ENCODE measurements at regions not wholly inside any gene's neighbourhood (a gene's known extent, or its start where the extent isn't known, plus 50 kb on each side); places are given as distances from the start of the nearest gene placed in this dataset.
"Not testable (repeated sequence)": the region's sequence is repeated elsewhere in the genome, so short reads cannot be mapped to it uniquely, and the experiment has no call there.

DNA sequence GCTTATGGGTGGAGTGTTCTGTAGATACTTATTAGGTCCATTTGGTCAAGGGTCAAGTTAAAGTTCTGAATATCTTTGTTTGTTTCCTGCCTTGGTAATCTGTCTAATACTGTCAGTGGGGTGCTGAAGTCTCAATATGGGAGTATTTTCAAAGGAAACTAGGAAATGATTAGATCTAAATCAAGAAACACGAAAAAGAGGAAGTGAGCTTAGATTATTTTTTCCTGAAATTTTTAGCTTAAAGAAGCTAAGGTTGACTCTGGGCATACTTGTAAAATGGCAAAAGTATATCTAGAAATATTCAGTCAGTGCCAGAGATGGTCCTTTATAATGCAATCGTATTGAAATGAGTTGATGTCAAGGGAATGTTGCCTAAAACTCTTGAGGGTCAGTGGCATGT, 313.5 kb downstream of the ICE1 start:
- TF ChIP-seq, protein P1, sequence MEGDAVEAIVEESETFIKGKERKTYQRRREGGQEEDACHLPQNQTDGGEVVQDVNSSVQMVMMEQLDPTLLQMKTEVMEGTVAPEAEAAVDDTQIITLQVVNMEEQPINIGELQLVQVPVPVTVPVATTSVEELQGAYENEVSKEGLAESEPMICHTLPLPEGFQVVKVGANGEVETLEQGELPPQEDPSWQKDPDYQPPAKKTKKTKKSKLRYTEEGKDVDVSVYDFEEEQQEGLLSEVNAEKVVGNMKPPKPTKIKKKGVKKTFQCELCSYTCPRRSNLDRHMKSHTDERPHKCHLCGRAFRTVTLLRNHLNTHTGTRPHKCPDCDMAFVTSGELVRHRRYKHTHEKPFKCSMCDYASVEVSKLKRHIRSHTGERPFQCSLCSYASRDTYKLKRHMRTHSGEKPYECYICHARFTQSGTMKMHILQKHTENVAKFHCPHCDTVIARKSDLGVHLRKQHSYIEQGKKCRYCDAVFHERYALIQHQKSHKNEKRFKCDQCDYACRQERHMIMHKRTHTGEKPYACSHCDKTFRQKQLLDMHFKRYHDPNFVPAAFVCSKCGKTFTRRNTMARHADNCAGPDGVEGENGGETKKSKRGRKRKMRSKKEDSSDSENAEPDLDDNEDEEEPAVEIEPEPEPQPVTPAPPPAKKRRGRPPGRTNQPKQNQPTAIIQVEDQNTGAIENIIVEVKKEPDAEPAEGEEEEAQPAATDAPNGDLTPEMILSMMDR (IDR thresholded peaks at IDR 0.05), result no peak
- CTCF ChIA-PET, result no interaction called here
- Mint-ChIP-seq H3K4me3 (no peak overlapping the region), H3K27ac (no peak overlapping the region), H3K4me1 (ENCODE audit: low read depth) (no peaks in the 10 kb centered on the region), H3K9me3 (no peaks in the 10 kb centered on the region), H3K36me3 (ENCODE audit: low read depth) (no peaks in the 10 kb centered on the region), H3K27me3 (peaks cover 8% of the 10 kb centered on the region)
- DNase-seq (no peak), ATAC-seq (no peak)
- intact Hi-C loops (cut with micrococcal nuclease), result no loop called here
- POLR2A ChIA-PET, result no interaction called here

DNA sequence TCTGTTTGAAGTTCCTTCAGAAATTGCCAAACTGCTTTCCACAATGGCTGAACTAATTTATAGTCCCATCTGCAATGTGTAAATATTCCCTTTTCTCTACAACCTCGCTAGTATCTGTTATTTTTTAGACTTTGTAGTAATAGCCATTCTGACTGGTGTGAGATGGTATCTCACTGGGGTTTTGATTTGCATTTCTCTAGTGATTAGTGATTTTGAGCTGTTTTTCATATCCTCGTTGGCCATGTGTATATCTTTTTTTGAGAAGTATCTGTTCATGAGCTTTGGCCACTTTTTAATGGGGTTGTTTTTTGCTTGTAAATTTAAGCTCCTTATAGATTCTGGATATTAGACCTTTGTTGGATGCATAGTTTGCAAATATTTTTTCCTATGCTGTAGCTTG, 310.6 kb downstream of the ICE1 start:
- intact Hi-C loops (cut with micrococcal nuclease); CTCF ChIA-PET; H3K36me3 Mint-ChIP-seq (ENCODE audit: low read depth); H3K27ac Mint-ChIP-seq; H3K4me1 Mint-ChIP-seq (ENCODE audit: low read depth); H3K9me3 Mint-ChIP-seq; ATAC-seq; POLR2A ChIA-PET; H3K4me3 Mint-ChIP-seq; H3K27me3 Mint-ChIP-seq; DNase-seq: not testable (repeated sequence)

DNA sequence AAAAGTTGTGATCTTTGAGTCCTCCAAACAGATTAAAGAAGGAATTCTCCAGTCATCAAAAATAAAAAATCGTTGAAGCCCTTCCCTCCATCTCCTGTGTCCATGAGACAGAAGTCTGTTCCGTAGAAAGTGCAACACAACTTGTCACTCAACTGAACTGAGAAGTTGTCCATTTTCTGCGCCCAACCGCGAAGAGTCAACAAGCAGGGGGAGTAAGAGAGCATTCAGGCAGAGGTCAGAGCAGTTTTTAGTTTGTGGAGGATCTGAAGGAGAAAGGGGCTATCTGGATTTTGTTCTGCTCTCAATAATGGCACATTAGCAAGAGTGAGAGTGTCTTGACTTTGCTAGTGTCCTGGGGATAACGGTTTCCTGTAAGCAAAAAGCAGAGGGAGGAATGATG, 303.9 kb downstream of the ICE1 start:
- H3K36me3 Mint-ChIP-seq (ENCODE audit: low read depth), result no peaks in the 10 kb centered on the region
- no peak overlapping the region for H3K27ac Mint-ChIP-seq
- no peak overlapping the region for H3K4me3 Mint-ChIP-seq
- H3K4me1 Mint-ChIP-seq (ENCODE audit: low read depth), result no peaks in the 10 kb centered on the region
- H3K9me3 Mint-ChIP-seq, result no peaks in the 10 kb centered on the region
- POLR2A ChIA-PET, result no interaction called here
- CTCF ChIA-PET, result no interaction called here
- DNase-seq, result no peak
- ATAC-seq, result no peak
- no peaks in the 10 kb centered on the region for H3K27me3 Mint-ChIP-seq
- intact Hi-C loops (cut with micrococcal nuclease), result no loop called here
- TF ChIP-seq, protein P1 (IDR thresholded peaks at IDR 0.05), result no peak

DNA sequence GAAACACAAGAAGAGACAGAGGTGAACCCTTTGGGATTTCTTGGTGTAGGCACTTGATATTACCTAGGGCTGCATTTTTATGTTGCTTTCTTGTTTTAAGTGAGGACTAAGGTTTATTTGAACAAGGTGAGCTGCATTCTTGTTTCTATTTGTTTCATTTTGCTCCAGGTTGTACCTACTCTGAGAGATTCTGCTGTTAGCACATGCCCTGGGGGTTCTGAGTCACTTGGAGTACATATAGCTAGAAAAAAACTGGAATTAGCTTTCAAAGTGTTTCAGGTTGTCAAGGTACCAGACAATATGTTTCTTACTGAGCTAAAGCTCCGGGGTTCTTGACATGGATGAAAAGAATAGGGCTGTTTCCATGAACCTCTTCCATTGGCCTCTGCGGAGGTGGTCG, 299.4 kb downstream of the ICE1 start:
- DNase-seq (no peak), ATAC-seq (no peak)
- no peak overlapping the region for H3K4me3 Mint-ChIP-seq
- ChIA-PET POLR2A (no interaction called here), CTCF (no interaction called here)
- H3K36me3 Mint-ChIP-seq (ENCODE audit: low read depth), result no peaks in the 10 kb centered on the region
- H3K4me1 Mint-ChIP-seq (ENCODE audit: low read depth), result no peaks in the 10 kb centered on the region
- intact Hi-C loops (cut with micrococcal nuclease), result no loop called here
- no peaks in the 10 kb centered on the region for H3K27me3 Mint-ChIP-seq
- H3K27ac Mint-ChIP-seq, result no peak overlapping the region
- no peaks in the 10 kb centered on the region for H3K9me3 Mint-ChIP-seq
- TF ChIP-seq, protein P1 (IDR thresholded peaks at IDR 0.05), result no peak

DNA sequence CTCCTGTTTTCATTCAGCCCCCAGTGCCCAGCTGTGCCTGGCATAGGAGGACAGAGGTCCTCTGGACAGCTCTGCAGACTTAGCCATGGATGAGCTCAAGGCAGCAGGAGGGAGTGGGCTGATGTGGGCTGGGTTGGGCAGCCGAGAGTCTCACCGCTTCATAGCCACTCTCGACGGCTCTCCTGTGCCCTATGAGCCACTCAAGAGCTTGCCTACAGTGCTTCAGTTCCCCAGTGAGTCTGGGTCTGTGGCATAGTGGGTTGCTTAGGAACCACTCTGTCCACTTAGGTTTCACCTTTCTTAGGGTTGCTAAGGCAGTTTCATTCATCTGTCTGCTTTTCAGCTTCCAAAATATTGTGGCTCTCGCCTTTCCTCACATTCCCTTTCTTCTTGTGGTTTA, 296.8 kb downstream of the ICE1 start:
- TF ChIP-seq, protein P1 (IDR thresholded peaks at IDR 0.05), result no peak
- POLR2A ChIA-PET, result no interaction called here
- Mint-ChIP-seq H3K9me3 (no peaks in the 10 kb centered on the region), H3K27me3 (no peaks in the 10 kb centered on the region), H3K27ac (no peak overlapping the region), H3K4me3 (no peak overlapping the region), H3K36me3 (ENCODE audit: low read depth) (no peaks in the 10 kb centered on the region), H3K4me1 (ENCODE audit: low read depth) (no peaks in the 10 kb centered on the region)
- intact Hi-C loops (cut with micrococcal nuclease), result no loop called here
- no peak for DNase-seq
- ATAC-seq, result no peak
- CTCF ChIA-PET, result no interaction called here

DNA sequence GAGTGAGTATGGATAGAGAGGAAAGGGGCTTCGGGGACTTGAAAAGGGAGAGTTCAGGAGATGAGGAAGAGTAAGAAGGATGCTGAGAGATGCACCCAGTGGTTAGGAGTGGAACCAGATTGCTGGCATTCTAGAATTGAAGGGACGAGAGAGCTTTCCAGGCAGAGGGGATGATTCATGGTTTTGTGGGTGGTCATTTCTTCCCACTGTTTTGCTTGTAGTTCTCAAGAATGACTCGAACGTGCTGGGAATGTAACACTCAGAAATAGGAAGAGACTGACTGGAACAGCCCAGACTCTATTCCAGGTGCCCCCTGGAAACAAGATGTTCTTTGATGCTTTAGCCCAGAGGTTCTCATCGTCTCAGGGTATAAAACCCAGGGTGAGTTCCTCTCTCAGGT, 294.2 kb downstream of the ICE1 start:
- intact Hi-C loops (cut with micrococcal nuclease), result no loop called here
- Mint-ChIP-seq H3K27me3 (no peaks in the 10 kb centered on the region), H3K27ac (no peak overlapping the region), H3K9me3 (no peaks in the 10 kb centered on the region), H3K4me3 (no peak overlapping the region), H3K4me1 (ENCODE audit: low read depth) (no peaks in the 10 kb centered on the region), H3K36me3 (ENCODE audit: low read depth) (no peaks in the 10 kb centered on the region)
- ChIA-PET CTCF (no interaction called here), POLR2A (no interaction called here)
- DNase-seq, result no peak
- TF ChIP-seq, protein P1 (IDR thresholded peaks at IDR 0.05), result no peak
- ATAC-seq, result no peak

Measured in activated CD8-positive, alpha-beta T cell treated with anti-CD3 and anti-CD28 coated beads for 36 hours (primary cell).